ENCODE measurements at regions not wholly inside any gene's neighbourhood (a gene's known extent, or its start where the extent isn't known, plus 50 kb on each side); places are given as distances from the start of the nearest gene placed in this dataset.

DNA sequence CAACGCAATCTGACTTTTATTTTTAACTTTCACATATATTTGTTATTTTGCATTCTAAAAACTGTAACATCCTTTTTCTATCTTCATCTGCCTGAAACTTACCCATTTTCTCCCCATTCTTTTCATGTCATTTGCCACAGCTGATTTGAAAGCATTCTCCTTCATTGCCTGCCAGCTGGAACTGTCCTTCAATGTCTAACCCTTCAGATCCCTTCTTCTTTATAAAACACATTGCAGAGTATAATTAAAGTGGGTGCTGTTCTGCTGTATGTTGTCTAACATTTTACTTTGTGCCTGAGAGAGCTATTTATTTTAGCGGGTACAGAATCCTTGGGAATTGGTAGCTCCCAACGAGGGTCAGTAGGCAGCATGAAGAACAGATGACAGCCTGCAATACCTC, 827.4 kb downstream of the IGSF11 start:
- TF ChIP-seq CTCF (conservative IDR thresholded peaks at IDR 0.05; ENCODE audit: low read depth, low read length), result no peak
- DNase-seq (ENCODE audit: low read depth), result no peak
- H3K4me3 ChIP-seq (ENCODE audit: low read depth, low read length), result no peak overlapping the region

GRCh38 chr3:118208642-118209041, 826.0 kb downstream of the IGSF11 start:
- H3K4me3 ChIP-seq (ENCODE audit: low read depth, low read length), result no peak overlapping the region
- no peak for DNase-seq (ENCODE audit: low read depth)
- TF ChIP-seq CTCF (conservative IDR thresholded peaks at IDR 0.05; ENCODE audit: low read depth, low read length), result no peak

DNA sequence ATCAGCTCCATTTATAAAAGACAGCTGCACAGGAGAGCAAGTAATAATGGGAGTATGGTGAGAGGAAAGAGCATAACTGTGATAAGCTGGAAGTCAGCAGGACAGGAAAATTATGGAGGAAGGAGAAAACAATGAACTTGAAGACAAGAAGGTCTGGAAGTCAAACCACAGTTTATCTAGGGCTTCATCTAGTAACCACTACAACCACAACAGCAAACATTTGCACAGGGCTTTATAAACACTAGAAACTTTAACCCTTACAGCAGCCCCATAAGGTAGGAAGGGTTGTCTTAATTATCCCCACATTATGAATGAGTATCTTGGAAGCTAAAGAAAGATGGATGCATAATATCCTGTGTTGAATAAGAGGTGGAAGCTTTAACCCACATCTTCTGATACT, 820.8 kb downstream of the IGSF11 start:
- H3K4me3 ChIP-seq (ENCODE audit: low read depth, low read length), result no peak overlapping the region
- DNase-seq (ENCODE audit: low read depth), result no peak
- TF ChIP-seq CTCF (conservative IDR thresholded peaks at IDR 0.05; ENCODE audit: low read depth, low read length), result no peak

- H3K4me3 ChIP-seq (ENCODE audit: low read depth, low read length), result no peak overlapping the region
- DNase-seq (ENCODE audit: low read depth), result no peak
Observed at GRCh38 chr3:118226206-118226605, 808.4 kb downstream of the IGSF11 start.

GRCh38 chr3:118227191-118227590, 807.5 kb downstream of the IGSF11 start:
- DNase-seq (ENCODE audit: low read depth), result no peak
- no peak overlapping the region for H3K4me3 ChIP-seq (ENCODE audit: low read depth, low read length)
- TF ChIP-seq CTCF (conservative IDR thresholded peaks at IDR 0.05; ENCODE audit: low read depth, low read length), result no peak

More at GRCh38 chr3:118226206-118226605, 808.4 kb downstream of the IGSF11 start:
- no peak for TF ChIP-seq CTCF (conservative IDR thresholded peaks at IDR 0.05; ENCODE audit: low read depth, low read length)

DNA sequence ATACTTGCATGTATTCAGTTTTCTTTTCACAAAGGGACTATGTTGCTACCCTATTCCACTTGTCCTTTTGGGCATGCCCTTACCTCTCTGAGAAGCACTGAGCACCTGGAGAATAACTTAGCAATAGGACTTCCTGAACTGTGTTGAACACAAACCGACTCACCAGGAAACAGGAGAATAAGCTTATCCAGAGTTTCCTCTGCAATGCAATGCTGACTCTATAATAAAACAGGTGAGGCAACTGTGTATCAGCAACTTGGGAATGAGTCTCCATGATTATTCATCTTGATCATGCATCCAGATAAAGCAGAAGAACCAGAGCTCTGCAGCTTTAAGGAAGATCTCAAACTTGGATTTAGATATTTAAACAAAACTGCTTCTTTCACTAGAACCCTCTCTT, 806.5 kb downstream of the IGSF11 start:
- TF ChIP-seq CTCF (conservative IDR thresholded peaks at IDR 0.05; ENCODE audit: low read depth, low read length), result no peak
- H3K4me3 ChIP-seq (ENCODE audit: low read depth, low read length), result no peak overlapping the region
- DNase-seq (ENCODE audit: low read depth), result no peak

- no peak overlapping the region for H3K4me3 ChIP-seq (ENCODE audit: low read depth, low read length)
- TF ChIP-seq CTCF (conservative IDR thresholded peaks at IDR 0.05; ENCODE audit: low read depth, low read length), result no peak
- no peak for DNase-seq (ENCODE audit: low read depth)
Observed at GRCh38 chr3:118229196-118229595, 805.5 kb downstream of the IGSF11 start.

Measured in epithelial cell of proximal tubule (primary cell).